CD4-positive, alpha-beta T cell treated with Interferon gamma for 1 hour (primary cell): ENCODE measurements at regions not wholly inside any gene's neighbourhood (a gene's known extent, or its start where the extent isn't known, plus 50 kb on each side); places are given as distances from the start of the nearest gene placed in this dataset.

ENCODE experiments used
- DNase-seq: peaks from one replicate; pipeline ENCODE4 v3.0.0-alpha.2; 2020

- peak; percentile 14 for DNase-seq
Measured at GRCh38 chr15:89399238-89400115, 64.9 kb upstream of the POLG start.

- no peak for DNase-seq
Measured at GRCh38 chr15:89398896-89399237, 64.2 kb upstream of the POLG start.

GRCh38 chr15:89397653-89398023 lies 63.0 kb upstream of the POLG start:
- no peak for DNase-seq

GRCh38 chr15:89396723-89397652 lies 62.4 kb upstream of the POLG start:
- DNase-seq: no peak

- DNase-seq: peak; percentile 16
Measured at GRCh38 chr15:89395996-89396395, 61.4 kb upstream of the POLG start.

GRCh38 chr15:89395461-89395871 lies 60.8 kb upstream of the POLG start:
- DNase-seq: no peak

GRCh38 chr15:89395031-89395430 lies 60.4 kb upstream of the POLG start:
- DNase-seq: no peak

GRCh38 chr15:89393056-89393455 lies 58.4 kb upstream of the POLG start:
- no peak for DNase-seq

GRCh38 chr15:89391685-89392257 lies 57.1 kb upstream of the POLG start:
- no peak for DNase-seq

- no peak for DNase-seq
Measured at GRCh38 chr15:89389841-89390603, 55.4 kb upstream of the POLG start.

GRCh38 chr15:89387140-89387903 lies 52.7 kb upstream of the POLG start:
- no peak for DNase-seq

GRCh38 chr15:89385596-89386331 lies 51.1 kb upstream of the POLG start:
- no peak for DNase-seq
